Epithelial cell of esophagus (primary cell): ENCODE measurements at regions not wholly inside any gene's neighbourhood (a gene's known extent, or its start where the extent isn't known, plus 50 kb on each side); places are given as distances from the start of the nearest gene placed in this dataset.

Source experiments
- DNase-seq: peaks from one replicate; pipeline ENCODE4 v3.0.0; 2010; ENCODE audit warnings: low read depth
- H3K4me3 ChIP-seq: 2 replicates; pipeline ENCODE4 v1.5.1; 2011; ENCODE audit warnings: mild to moderate bottlenecking, low read length, control low read depth
- CTCF ChIP-seq: IDR thresholded peaks from 2 replicates; pipeline ENCODE4 v1.5.1; 2011; ENCODE audit warnings: low read depth, mild to moderate bottlenecking, low read length, control low read depth, inconsistent platforms; ENCODE audit not compliant: insufficient read depth; ENCODE audit errors: missing control alignments

- no peak for DNase-seq
- TF ChIP-seq CTCF, result no peak
- no peak overlapping the region for H3K4me3 ChIP-seq
Measured at GRCh38 chr2:14713248-14713647, 80.7 kb downstream of the LRATD1 start.

GRCh38 chr2:14715600-14715999 lies 83.1 kb downstream of the LRATD1 start:
- TF ChIP-seq CTCF, result no peak
- H3K4me3 ChIP-seq, result no peak overlapping the region
- no peak for DNase-seq

GRCh38 chr2:14716319-14716718 lies 83.8 kb downstream of the LRATD1 start:
- DNase-seq, result no peak
- TF ChIP-seq CTCF, result no peak
- H3K4me3 ChIP-seq, result no peak overlapping the region

- H3K4me3 ChIP-seq, result no peak overlapping the region
- no peak for DNase-seq
- no peak for TF ChIP-seq CTCF
Measured at GRCh38 chr2:14717131-14717530, 84.6 kb downstream of the LRATD1 start.

- DNase-seq, result peak; percentile 34
- no peak overlapping the region for H3K4me3 ChIP-seq
Measured at GRCh38 chr2:14720319-14720718, 87.8 kb downstream of the LRATD1 start.

GRCh38 chr2:14720739-14721138 lies 88.2 kb downstream of the LRATD1 start:
- no peak overlapping the region for H3K4me3 ChIP-seq
- no peak for DNase-seq
- no peak for TF ChIP-seq CTCF

More at GRCh38 chr2:14720319-14720718, 87.8 kb downstream of the LRATD1 start:
- TF ChIP-seq CTCF, result no peak

GRCh38 chr2:14722904-14723570 lies 90.5 kb downstream of the LRATD1 start:
- no peak overlapping the region for H3K4me3 ChIP-seq
- TF ChIP-seq CTCF, result no peak
- no peak for DNase-seq
